ENCODE measurements at regions not wholly inside any gene's neighbourhood (a gene's known extent, or its start where the extent isn't known, plus 50 kb on each side); places are given as distances from the start of the nearest gene placed in this dataset.

- TF ChIP-seq GATA3 (IDR thresholded peaks at IDR 0.05; ENCODE audit: low read depth, low read length): no peak
- TF ChIP-seq GATA2 (IDR thresholded peaks at IDR 0.05; ENCODE audit: low read depth, low read length): no peak
These were observed 60.2 kb downstream of the ADAMTS1 start for GRCh38 chr21:26784974-26785373.

- TF ChIP-seq GATA3 (IDR thresholded peaks at IDR 0.05; ENCODE audit: low read depth, low read length) (no peak), GATA2 (IDR thresholded peaks at IDR 0.05; ENCODE audit: low read depth, low read length) (no peak)
These were observed 61.6 kb downstream of the ADAMTS1 start for GRCh38 chr21:26783466-26784195.

GRCh38 chr21:26782747-26783146, 62.5 kb downstream of the ADAMTS1 start:
- TF ChIP-seq GATA3 (IDR thresholded peaks at IDR 0.05; ENCODE audit: low read depth, low read length) (no peak), GATA2 (IDR thresholded peaks at IDR 0.05; ENCODE audit: low read depth, low read length) (no peak)

DNA sequence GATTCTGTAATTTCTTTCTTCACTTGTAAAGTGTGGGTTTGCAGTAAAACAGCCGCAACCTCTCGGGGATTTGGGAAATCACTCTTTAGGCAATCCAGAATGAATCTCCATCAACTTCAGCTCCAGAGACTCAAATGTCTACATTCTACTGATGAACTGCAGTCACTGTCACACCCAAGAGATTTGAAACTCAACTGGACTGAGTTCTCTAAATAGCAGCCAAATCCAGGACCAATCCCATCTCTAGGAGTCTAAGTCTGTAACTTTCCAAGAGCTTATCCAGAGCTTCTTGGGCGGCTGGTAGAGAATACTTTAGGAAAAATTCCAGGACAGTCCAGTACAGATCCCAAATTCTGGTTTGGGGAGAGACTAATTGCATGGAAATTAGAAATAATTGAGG, 62.9 kb downstream of the ADAMTS1 start:
- TF ChIP-seq GATA2 (IDR thresholded peaks at IDR 0.05; ENCODE audit: low read depth, low read length) (no peak), GATA3 (IDR thresholded peaks at IDR 0.05; ENCODE audit: low read depth, low read length) (no peak)

DNA sequence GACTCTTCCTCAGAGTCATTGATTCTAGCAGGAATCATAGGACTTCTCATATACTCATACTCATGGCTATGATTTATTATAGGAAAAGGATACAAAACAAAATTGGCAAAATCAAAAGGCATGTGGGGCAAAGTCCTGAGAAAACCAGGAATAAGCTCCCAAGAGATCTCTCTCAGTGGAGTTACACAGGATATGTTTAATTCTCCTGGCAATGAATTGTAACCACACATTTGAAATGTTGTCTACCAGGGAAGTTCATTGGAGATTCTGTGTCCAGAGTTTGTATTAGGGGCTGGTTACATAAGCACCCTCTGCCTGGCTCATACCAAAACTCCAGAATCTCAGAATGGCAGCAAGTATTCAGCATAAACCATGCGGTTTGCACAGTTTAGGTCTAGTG, 63.9 kb downstream of the ADAMTS1 start:
- TF ChIP-seq GATA3 (IDR thresholded peaks at IDR 0.05; ENCODE audit: low read depth, low read length) (no peak), GATA2 (IDR thresholded peaks at IDR 0.05; ENCODE audit: low read depth, low read length) (no peak)

GRCh38 chr21:26777166-26777565, 68.0 kb downstream of the ADAMTS1 start:
- TF ChIP-seq GATA3 (IDR thresholded peaks at IDR 0.05; ENCODE audit: low read depth, low read length): no peak
- TF ChIP-seq GATA2 (IDR thresholded peaks at IDR 0.05; ENCODE audit: low read depth, low read length): no peak

DNA sequence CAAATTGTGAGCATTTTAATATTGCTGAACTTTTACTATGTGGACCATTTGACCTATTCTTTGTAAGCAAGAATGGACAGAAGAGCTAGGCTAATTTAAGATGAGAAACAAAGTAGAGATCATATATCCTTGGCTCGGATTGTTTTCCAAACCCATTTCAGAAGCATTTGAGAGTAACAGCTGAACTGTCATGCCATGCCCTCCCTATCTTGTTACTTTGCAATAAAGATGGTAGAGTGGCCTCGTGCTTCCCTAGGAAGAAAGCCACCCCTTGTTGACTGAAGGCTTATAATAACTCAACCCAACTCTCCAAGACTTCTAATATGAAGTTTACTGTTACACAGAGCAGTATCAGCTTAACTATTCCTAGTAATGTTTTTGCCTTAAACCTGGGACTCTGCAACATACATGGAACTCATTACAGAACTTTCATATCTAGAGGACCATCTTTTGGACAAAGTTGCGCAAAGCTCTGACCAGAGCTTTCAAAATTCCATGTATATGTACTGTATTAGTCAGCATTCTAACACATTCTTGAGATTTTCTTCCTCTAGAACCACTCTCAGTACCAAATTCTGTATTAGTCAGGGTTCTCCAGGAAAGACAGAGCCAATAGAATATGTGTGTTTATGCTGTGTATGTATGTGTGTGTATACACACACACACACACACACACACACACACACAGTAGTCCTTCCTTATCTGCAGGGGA, 68.7 kb downstream of the ADAMTS1 start:
- no peak for TF ChIP-seq GATA3 (IDR thresholded peaks at IDR 0.05; ENCODE audit: low read depth, low read length)
- TF ChIP-seq GATA2 (IDR thresholded peaks at IDR 0.05; ENCODE audit: low read depth, low read length): no peak

DNA sequence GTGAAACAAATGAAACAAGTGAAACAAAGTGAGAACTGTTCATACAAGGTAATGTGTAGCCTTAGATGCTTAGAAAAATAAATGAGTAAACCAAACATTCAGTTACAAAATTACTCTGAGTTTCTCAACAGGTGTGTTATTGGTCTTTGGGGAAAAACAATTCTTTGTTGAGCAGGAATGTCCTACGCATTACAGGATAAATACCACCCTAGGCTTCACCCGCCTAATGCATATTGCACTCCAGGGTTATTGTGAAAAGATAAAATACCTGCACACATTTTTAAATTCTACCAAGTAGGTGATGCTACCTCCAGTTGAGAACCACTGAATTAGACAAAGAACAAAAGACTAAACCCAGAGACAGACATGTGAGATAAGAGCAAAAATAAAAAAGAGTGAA, 72.2 kb downstream of the ADAMTS1 start:
- TF ChIP-seq GATA2 (IDR thresholded peaks at IDR 0.05; ENCODE audit: low read depth, low read length) (no peak), GATA3 (IDR thresholded peaks at IDR 0.05; ENCODE audit: low read depth, low read length) (no peak)

- no peak for TF ChIP-seq GATA3 (IDR thresholded peaks at IDR 0.05; ENCODE audit: low read depth, low read length)
- no peak for TF ChIP-seq GATA2 (IDR thresholded peaks at IDR 0.05; ENCODE audit: low read depth, low read length)
These were observed 75.5 kb downstream of the ADAMTS1 start for GRCh38 chr21:26769613-26770188.

DNA sequence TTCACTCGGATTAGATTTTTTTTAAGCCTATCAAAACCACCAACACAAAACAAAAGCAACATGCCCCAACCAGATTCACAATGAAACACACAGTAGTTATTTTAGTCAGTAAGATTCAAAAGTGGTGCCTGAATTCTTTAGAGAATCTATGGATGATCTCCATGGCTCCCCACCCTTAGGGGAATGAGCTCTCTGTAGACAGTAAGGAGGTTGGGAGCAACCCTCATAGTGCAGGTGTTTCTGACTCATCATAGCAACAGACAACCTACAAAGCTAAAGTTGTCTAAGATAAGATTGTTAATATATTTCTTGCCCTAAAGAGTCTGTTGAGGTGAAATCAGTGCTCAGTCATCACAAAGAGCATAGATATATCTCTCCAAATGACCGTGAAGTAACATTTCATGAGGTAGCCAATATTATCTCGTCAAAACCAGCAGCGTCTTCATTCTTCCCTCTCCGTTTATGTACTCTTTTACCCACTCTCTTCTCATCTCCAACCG, 78.3 kb downstream of the ADAMTS1 start:
- no peak for TF ChIP-seq GATA3 (IDR thresholded peaks at IDR 0.05; ENCODE audit: low read depth, low read length)
- no peak for TF ChIP-seq GATA2 (IDR thresholded peaks at IDR 0.05; ENCODE audit: low read depth, low read length)

GRCh38 chr21:26761174-26761915, 83.9 kb downstream of the ADAMTS1 start:
- no peak for TF ChIP-seq GATA2 (IDR thresholded peaks at IDR 0.05; ENCODE audit: low read depth, low read length)
- no peak for TF ChIP-seq GATA3 (IDR thresholded peaks at IDR 0.05; ENCODE audit: low read depth, low read length)

DNA sequence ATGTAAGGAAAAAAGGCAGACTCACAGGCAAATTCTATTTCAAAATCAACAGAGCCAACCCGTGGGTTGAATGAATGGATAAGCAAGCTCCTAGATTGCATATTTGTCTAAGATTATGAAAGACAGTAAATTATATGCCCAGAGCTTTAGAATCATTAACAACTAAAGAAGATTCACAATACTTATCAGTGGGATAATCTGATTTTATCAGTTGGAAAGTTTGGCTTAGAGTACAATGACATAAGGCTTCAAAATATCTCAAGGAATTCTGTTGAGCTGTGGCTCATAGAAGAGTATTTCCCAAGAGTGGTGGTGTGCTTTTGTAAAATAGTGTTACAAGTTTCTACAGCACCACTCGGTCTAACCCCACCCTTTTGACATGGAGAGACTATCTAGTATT, 85.5 kb downstream of the ADAMTS1 start:
- no peak for TF ChIP-seq GATA3 (IDR thresholded peaks at IDR 0.05; ENCODE audit: low read depth, low read length)
- no peak for TF ChIP-seq GATA2 (IDR thresholded peaks at IDR 0.05; ENCODE audit: low read depth, low read length)

GRCh38 chr21:26758083-26758880, 86.9 kb downstream of the ADAMTS1 start:
- TF ChIP-seq GATA2 (IDR thresholded peaks at IDR 0.05; ENCODE audit: low read depth, low read length): no peak
- no peak for TF ChIP-seq GATA3 (IDR thresholded peaks at IDR 0.05; ENCODE audit: low read depth, low read length)
